GM19240 (cell line): ENCODE measurements at regions not wholly inside any gene's neighbourhood (a gene's known extent, or its start where the extent isn't known, plus 50 kb on each side); places are given as distances from the start of the nearest gene placed in this dataset.

Experiments used
- DNase-seq: peaks from one replicate; pipeline ENCODE4 v3.0.0; 2011; ENCODE audit warnings: low spot score; ENCODE audit not compliant: insufficient read length

DNA sequence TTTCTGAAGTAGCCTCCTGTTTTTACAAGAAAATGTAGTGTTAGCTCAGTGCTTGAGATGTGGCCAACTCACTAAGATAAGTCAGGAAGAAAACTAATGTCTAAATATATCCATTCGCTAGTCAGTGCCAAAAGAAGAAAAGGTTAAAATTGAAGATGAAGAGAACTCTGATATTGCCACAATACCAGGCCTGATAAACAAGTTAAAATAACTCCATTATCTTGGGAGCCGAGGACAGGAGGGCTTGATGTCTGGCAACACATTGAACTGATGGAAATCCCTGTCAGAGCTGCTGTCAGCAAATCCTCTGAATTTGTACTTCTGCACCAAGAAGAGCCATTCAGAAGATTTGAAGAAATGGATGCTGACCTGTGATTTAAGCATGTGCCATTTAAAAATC, 103.4 kb downstream of the LRRC70 start:
- no peak for DNase-seq

- no peak for DNase-seq
Measured at GRCh38 chr5:62681117-62681850, 102.7 kb downstream of the LRRC70 start.

DNA sequence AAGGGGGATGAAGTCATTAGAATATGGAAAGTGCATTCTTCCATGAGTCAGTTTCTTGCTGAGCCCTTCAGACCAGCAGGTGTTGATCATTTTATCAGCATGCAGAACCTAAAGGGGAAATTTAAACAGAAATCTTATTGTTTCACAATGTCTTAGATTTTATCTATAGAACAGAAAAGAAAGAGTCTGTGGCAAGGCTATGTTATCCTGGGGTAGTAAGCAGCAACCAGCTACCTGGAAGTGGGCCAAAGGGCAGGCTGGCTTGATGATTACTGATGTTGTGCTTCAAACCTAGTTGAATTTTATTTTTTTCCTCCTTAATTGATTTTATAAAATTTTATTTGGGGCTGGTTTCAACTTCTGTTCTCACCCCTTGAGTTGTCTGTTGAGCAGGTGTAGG, 101.5 kb downstream of the LRRC70 start:
- DNase-seq, result no peak
